NCI-H82 treated with DMSO at 0.1 percent for 48 hours (cell line): ENCODE measurements at regions not wholly inside any gene's neighbourhood (a gene's known extent, or its start where the extent isn't known, plus 50 kb on each side); places are given as distances from the start of the nearest gene placed in this dataset.
"Not testable (repeated sequence)": the region's sequence is repeated elsewhere in the genome, so short reads cannot be mapped to it uniquely, and the experiment has no call there.

Source experiments
- DNase-seq: peaks from one replicate; lab custom pipeline; 2025; ENCODE audit not compliant: unreplicated experiment; lab: John Stamatoyannopoulos, UW

- DNase-seq = no peak
Measured at GRCh38 chr5:39534690-39535089, 109.9 kb upstream of the DAB2 start.

GRCh38 chr5:39533749-39534148 is 109.0 kb upstream of the DAB2 start:
- no peak for DNase-seq

DNA sequence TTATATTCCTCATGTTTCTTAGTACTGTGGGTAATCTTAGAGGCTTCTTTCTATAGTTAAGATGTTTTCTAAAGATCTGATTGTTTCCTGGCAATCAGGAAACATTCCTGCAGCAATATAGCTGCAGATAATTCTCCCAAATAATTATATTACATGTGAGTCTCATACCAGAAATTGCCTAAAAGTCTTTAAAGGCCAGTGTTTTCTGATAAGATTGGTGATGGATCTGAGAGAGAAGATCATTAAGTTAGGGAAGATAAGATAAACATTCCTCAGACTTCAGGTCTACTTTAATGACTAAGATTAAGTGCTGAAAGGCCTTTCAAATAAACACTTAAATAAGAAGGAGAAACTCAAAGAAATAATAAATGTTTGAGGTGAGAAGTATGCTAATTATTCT is 107.7 kb upstream of the DAB2 start:
- DNase-seq = no peak

DNA sequence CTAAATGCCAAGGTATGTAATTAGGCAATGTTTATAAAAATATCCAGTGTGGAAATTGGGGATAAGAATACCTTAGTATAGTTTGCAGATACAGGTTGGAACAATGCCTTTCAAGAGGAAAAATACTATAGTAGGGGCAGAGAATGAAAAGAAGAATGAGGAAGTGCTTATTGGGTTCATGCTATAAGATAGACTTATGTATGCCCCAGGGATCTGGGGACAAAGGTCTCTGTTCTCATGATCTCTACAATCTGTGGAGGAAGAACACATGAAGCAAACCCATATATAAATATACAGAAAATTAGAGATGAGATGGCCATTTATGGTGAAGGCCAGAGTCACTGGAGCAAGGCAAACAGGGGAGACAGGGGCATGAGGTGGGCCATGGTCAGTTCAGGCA is 106.5 kb upstream of the DAB2 start:
- no peak for DNase-seq

DNA sequence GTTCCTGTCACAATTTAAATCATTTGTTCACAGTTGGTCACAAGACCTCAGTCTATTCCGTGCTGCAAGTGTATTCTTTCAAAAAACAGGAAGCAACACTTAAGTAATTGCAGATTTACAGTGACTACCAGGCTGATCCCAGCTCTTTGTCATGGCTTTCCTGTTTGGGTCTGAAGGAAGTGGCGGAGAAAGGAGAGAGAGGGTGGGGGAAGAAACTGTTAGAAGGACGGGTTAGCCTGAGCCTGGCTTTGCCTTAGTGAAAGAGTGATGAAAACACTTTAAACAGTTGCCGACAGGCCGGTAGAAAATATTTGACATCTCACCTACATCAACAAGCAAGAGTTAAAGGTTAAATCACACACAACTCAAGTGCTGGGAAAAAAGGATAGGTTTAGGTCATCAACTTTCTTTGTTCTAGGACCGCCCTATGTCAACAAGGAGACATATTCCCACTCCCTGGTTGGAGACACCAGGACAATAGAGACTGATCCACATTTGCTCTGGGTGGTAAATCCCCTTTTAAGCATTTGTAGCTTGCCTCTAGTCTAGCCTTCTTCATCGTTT is 102.2 kb upstream of the DAB2 start:
- no peak for DNase-seq

DNA sequence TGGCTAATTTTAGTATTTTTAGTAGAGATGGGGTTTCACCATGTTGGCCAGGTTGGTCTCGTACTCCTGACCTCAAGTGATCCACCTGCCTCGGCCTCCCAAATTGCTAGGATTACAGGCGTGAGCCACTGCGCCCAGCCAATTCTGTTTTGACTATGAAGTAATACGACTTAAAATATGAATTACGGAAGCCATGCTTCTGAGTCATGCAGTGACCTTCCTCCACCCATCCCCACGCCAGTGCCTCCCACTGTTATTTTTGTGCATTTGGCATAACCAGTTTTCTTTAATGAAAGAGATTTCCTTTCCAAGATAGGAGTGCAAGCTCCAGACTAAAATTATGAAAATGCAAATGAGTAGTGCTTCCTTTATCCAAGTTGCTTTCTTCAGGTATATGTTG is 101.0 kb upstream of the DAB2 start:
- DNase-seq = not testable (repeated sequence)

GRCh38 chr5:39525271-39525670 is 100.5 kb upstream of the DAB2 start:
- no peak for DNase-seq

GRCh38 chr5:39523821-39524220 is 99.0 kb upstream of the DAB2 start:
- DNase-seq = no peak

GRCh38 chr5:39521940-39522590 is 97.3 kb upstream of the DAB2 start:
- no peak for DNase-seq

DNA sequence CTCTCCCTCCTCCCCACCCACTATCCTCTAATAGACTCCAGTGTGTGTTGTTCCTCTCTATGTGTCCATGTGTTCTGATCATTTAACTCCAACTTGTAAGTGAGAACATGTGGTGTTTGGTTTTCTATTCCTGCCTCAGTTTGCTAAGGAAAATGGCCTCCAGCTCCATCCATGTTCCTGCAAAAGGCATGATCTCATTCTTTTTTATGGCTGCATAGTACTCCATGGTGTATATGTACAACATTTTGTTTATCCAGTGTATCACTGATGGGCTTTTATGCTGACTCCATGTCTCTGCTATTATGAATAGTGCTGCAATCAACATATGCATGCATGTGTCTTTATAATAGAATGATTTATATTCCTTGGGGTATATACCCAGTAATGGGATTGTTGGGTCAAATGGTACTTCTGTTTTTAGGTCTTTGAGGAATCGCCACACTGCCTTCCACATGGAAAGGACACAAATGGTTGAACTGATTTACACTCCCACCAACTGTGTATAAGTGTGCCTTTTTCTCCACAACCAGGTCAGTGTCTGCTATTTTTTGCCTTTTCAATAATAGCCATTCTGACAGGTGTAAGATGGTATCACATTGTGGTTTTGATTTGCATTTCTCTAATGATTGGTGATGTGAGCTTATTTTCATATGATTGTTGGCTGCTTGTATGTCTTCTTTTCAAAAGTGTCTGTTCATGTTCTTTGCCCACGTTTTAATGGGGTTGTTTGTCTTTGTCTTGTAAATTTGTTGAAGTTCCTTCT is 96.5 kb upstream of the DAB2 start:
- no peak for DNase-seq

DNA sequence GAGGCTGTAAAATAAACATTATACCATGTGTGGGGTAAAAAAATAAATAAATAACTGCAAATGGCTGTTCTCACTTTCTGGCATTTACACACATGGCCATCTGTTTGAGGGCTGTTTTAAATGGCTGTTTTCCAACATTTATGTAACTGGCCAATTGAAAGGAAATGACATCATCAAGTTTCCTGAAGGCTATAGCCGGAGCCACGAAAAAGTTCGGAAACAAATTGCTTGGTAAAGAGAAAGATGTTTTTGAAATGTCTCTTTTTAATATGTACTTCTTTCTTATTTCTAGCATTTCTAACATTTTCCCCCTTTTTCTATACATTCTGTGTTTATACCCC is 95.4 kb upstream of the DAB2 start:
- no peak for DNase-seq

GRCh38 chr5:39519566-39520231 is 94.9 kb upstream of the DAB2 start:
- no peak for DNase-seq

DNA sequence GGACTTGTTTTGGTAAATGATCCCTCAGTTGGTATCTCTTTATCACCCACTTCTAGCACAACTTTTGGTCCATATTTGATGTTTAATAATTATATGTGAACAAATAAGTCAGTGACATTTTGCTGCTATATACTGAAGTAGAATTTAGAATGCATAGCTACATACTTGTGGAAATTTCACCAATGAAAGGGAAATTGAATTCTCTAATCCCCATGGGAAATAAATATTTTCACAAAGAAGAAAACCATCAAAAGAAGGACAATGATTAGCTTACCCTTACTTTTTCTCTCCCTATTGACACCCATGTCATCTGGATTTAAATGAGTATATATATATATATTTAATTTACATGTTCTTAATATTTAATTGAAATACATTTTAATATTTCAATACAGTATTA is 94.3 kb upstream of the DAB2 start:
- no peak for DNase-seq

- no peak for DNase-seq
Measured at GRCh38 chr5:39518516-39518915, 93.7 kb upstream of the DAB2 start.

DNA sequence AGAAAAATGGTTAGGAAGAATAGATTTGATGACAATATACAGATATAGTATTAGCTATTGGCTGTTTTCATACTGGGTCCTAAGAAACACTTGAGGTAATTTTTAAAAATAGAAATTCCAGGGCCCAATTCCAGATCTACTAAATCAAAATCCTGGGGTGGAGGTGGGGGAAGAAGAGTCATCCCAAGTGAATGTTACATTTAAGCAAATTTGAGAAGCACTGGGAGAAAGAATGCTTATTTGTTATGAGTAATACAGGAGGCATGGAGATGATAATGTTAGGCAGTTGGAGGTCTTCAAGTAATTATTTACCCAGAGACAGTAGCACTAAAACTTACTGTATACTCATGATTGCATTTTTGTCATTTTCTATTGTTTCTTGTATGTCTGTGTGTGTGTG is 93.0 kb upstream of the DAB2 start:
- no peak for DNase-seq

DNA sequence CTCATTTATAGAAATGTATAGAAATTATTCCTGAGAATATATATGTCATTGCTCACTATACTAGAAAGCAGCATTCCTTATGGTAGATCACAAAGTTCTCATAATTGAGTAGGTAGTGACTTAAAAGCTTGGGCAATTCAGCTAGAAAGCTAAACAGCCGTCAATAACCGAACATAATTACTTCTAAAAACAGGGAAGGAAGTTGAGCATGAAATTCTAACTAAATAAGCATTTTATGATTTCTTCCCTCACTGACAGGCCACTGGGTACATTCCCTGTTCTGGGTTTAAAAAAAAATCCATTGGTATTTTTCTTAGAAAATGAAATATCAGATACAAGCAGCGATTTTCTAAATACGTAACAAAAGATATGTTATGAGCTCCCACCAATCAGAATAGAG is 91.1 kb upstream of the DAB2 start:
- no peak for DNase-seq

DNA sequence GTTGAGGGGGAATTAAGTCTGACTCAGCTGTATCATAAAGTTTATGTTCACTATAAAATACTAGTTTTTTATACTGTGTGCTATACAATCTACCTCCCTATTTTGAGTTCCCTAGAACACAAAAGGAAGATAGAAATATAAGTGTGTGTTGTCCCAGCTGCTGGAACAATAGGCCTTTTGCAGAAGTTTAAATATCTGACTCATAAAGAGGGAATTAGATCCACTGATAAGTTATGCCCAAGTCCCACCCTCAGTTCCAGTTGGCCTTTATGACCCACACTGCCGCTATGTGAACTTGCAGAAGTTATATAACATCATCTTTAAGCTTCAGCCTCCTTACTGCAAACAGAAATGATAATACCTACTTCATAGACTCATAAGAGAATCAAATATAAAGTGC is 88.5 kb upstream of the DAB2 start:
- no peak for DNase-seq

DNA sequence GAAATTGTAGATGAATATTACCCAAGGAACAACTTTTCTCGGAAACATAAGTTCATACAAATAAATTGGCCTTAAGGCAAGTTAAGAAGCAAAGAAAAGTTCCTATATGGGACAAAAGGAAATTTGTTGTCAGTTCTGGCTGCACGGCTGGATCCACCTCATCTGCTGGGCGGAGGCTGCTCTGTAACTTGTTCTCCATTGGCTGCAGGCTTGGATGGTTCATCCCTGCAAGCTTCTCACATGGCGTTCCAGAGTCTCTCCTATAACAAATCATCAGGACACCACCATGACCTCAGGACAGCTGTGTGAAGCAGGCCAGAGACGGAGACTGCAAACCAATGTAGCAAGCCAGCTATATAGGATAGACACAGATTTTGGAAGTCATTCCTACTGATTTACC is 81.4 kb upstream of the DAB2 start:
- no peak for DNase-seq

- no peak for DNase-seq
Measured at GRCh38 chr5:39505791-39506190, 81.0 kb upstream of the DAB2 start.

- no peak for DNase-seq
Measured at GRCh38 chr5:39505363-39505762, 80.6 kb upstream of the DAB2 start.

- no peak for DNase-seq
Measured at GRCh38 chr5:39503155-39503554, 78.4 kb upstream of the DAB2 start.

- DNase-seq = no peak
Measured at GRCh38 chr5:39502704-39503103, 77.9 kb upstream of the DAB2 start.
